GM23338 (cell line): ENCODE measurements at regions not wholly inside any gene's neighbourhood (a gene's known extent, or its start where the extent isn't known, plus 50 kb on each side); places are given as distances from the start of the nearest gene placed in this dataset.

Experiments
- ATAC-seq: fragments of 200-7000 bp; cut with Tn5 transposase; 3 replicates; pipeline ENCODE4 v1.9.1; 2020
- DNase-seq: peaks from one replicate; pipeline ENCODE4 v3.0.0-alpha.2; 2015; ENCODE audit warnings: low spot score
- H2AFZ ChIP-seq: fragments of 200-600 bp; sonication (generic); 2 replicates; pipeline ENCODE4 v1.8.0; 2016; ENCODE audit warnings: antibody characterized with exemption, mild to moderate bottlenecking, moderate library complexity
- H3F3A ChIP-seq: fragments of 200-600 bp; sonication (generic); replicated peaks from 2 replicates; pipeline ENCODE4 v1.8.0; 2017; ENCODE audit warnings: antibody characterized with exemption, mixed run types, low read depth
- H3K27ac ChIP-seq: fragments of 200-600 bp; sonication (generic); 2 replicates; pipeline ENCODE4 v1.6.1; 2016; ENCODE audit warnings: low read depth
- H3K27me3 ChIP-seq: fragments of 200-600 bp; sonication (generic); 2 replicates; pipeline ENCODE4 v1.8.0; 2016; ENCODE audit warnings: mild to moderate bottlenecking, mixed run types, moderate library complexity; ENCODE audit not compliant: insufficient read depth
- H3K36me3 ChIP-seq: fragments of 200-600 bp; sonication (generic); 2 replicates; pipeline ENCODE4 v1.8.0; 2016; ENCODE audit warnings: mild to moderate bottlenecking; ENCODE audit not compliant: insufficient read depth
- H3K4me1 ChIP-seq: fragments of 200-600 bp; sonication (generic); 2 replicates; pipeline ENCODE4 v1.8.0; 2016; ENCODE audit warnings: mild to moderate bottlenecking, moderate library complexity; ENCODE audit not compliant: insufficient read depth
- H3K4me2 ChIP-seq: fragments of 200-600 bp; sonication (generic); 2 replicates; pipeline ENCODE4 v1.7.1; 2017; ENCODE audit warnings: mixed run types
- H3K4me3 ChIP-seq: fragments of 200-600 bp; sonication (generic); 2 replicates; pipeline ENCODE4 v1.6.1; 2016; ENCODE audit warnings: mixed run types
- H3K79me2 ChIP-seq: fragments of 200-600 bp; sonication (generic); replicated peaks from 2 replicates; pipeline ENCODE4 v1.8.0; 2017; ENCODE audit warnings: mild to moderate bottlenecking; ENCODE audit not compliant: insufficient read depth
- H3K9me2 ChIP-seq: fragments of 200-600 bp; sonication (generic); 2 replicates; pipeline ENCODE4 v1.8.0; 2017; ENCODE audit not compliant: insufficient read depth
- H4K20me1 ChIP-seq: fragments of 200-600 bp; sonication (generic); replicated peaks from 2 replicates; pipeline ENCODE4 v1.8.0; 2017; ENCODE audit warnings: mild to moderate bottlenecking; ENCODE audit not compliant: insufficient read depth
- H3K27ac Mint-ChIP-seq: 2 replicates; pipeline ENCODE4 v1.8.0; 2020; ENCODE audit warnings: inconsistent platforms, mild to moderate bottlenecking, moderate library complexity, mixed read lengths
- H3K27me3 Mint-ChIP-seq: 3 replicates; pipeline ENCODE4 v1.8.0; 2022; ENCODE audit warnings: low read depth, mild to moderate bottlenecking, moderate library complexity, mixed read lengths, inconsistent platforms; ENCODE audit not compliant: insufficient read depth, poor library complexity
- H3K36me3 Mint-ChIP-seq: 3 replicates; pipeline ENCODE4 v1.8.0; 2021; ENCODE audit warnings: low read depth, mild to moderate bottlenecking, inconsistent platforms, moderate library complexity, mixed read lengths
- H3K4me1 Mint-ChIP-seq: 3 replicates; pipeline ENCODE4 v1.8.0; 2020; ENCODE audit warnings: mild to moderate bottlenecking, inconsistent platforms, mixed read lengths
- H3K4me3 Mint-ChIP-seq: 3 replicates; pipeline ENCODE4 v1.8.0; 2021; ENCODE audit warnings: moderate library complexity, mild to moderate bottlenecking, inconsistent platforms, mixed read lengths
- H3K9me3 Mint-ChIP-seq: 3 replicates; pipeline ENCODE4 v1.8.0; 2020; ENCODE audit warnings: moderate library complexity, mild to moderate bottlenecking, inconsistent platforms, mixed read lengths
- CREB1 ChIP-seq: fragments of 250-450 bp; sonication (Bioruptor Pico); IDR thresholded peaks from 2 replicates; pipeline ENCODE4 v1.5.0; 2020; ENCODE audit warnings: low read depth, mild to moderate bottlenecking, moderate library complexity
- CTCF ChIP-seq, 2 experiments: fragments of 200-600 bp in 1 of 2; sonication (generic) in 1 of 2; conservative IDR thresholded peaks; 2 replicates each; pipeline versions ENCODE4 v1.5.1 to v1.6.1; 2016 to 2017; ENCODE audit warnings: antibody characterized with exemption in 2 of 2, low read depth in 2 of 2, mild to moderate bottlenecking in 2 of 2, moderate library complexity in 1 of 2
- ETS1 ChIP-seq: IDR thresholded peaks from 2 replicates; pipeline ENCODE4 v1.6.1; 2016; ENCODE audit warnings: antibody characterized with exemption
- EZH2 ChIP-seq: fragments of 200-600 bp; sonication (generic); IDR thresholded peaks from one replicate; pipeline ENCODE4 v1.8.0; 2017; ENCODE audit warnings: antibody characterized with exemption, mild to moderate bottlenecking, low read depth; ENCODE audit not compliant: unreplicated experiment
- EZH2phosphoT487 ChIP-seq: fragments of 200-600 bp; sonication (generic); IDR thresholded peaks from one replicate; pipeline ENCODE4 v1.8.1; 2018; ENCODE audit warnings: antibody characterized with exemption; ENCODE audit not compliant: unreplicated experiment
- JUNB ChIP-seq: IDR thresholded peaks from one replicate; pipeline ENCODE4 v1.6.1; 2016; ENCODE audit warnings: antibody characterized with exemption; ENCODE audit not compliant: unreplicated experiment
- NANOG ChIP-seq: IDR thresholded peaks from 2 replicates; pipeline ENCODE4 v1.6.1; 2016; ENCODE audit warnings: antibody characterized with exemption, borderline replicate concordance
- POLR2AphosphoS5 ChIP-seq: IDR thresholded peaks from 2 replicates; pipeline ENCODE4 v1.6.1; 2016; ENCODE audit warnings: antibody characterized with exemption, low read depth
- REST ChIP-seq: IDR thresholded peaks from one replicate; pipeline ENCODE4 v1.6.1; 2018; ENCODE audit warnings: antibody characterized with exemption; ENCODE audit not compliant: unreplicated experiment
- STAT1 ChIP-seq: IDR thresholded peaks from one replicate; pipeline ENCODE4 v1.6.1; 2016; ENCODE audit warnings: antibody characterized with exemption; ENCODE audit not compliant: unreplicated experiment
- ZNF114 ChIP-seq: fragments of 250-450 bp; sonication (Bioruptor Pico); IDR thresholded peaks from 2 replicates; pipeline ENCODE4 v1.5.0; 2020; ENCODE audit warnings: mild to moderate bottlenecking, moderate library complexity
- ZNF331 ChIP-seq: fragments of 250-450 bp; sonication (Bioruptor Pico); IDR thresholded peaks from 2 replicates; pipeline ENCODE4 v1.5.0; 2020; ENCODE audit warnings: low read depth, mild to moderate bottlenecking, moderate library complexity
- ZNF462 ChIP-seq: fragments of 250-450 bp; sonication (Bioruptor Pico); IDR thresholded peaks from 2 replicates; pipeline ENCODE4 v1.5.0; 2020; ENCODE audit warnings: mild to moderate bottlenecking, moderate library complexity

GRCh38 chrX:11970578-11971359, 167.5 kb upstream of the FRMPD4 start:
- no peaks in the 10 kb centered on the region for H3K4me1 ChIP-seq
- TF ChIP-seq STAT1 (no peak), CTCF (conservative IDR thresholded peaks at IDR 0.05; ENCODE audit: low read depth in 2 of 2) (no peak), ZNF462 (CRISPR knock-in tag) (no peak), REST (no peak), ZNF331 (CRISPR knock-in tag) (no peak), POLR2AphosphoS5 (no peak), CREB1 (no peak), NANOG (no peak), EZH2 (no peak), JUNB (no peak), ZNF114 (CRISPR knock-in tag) (no peak), ETS1 (no peak), EZH2phosphoT487 (no peak)
- no peak for ATAC-seq
- H2AFZ ChIP-seq, result no peak overlapping the region
- H3K27me3 ChIP-seq, result no peaks in the 10 kb centered on the region
- no peaks in the 10 kb centered on the region for H3K36me3 ChIP-seq
- H3K79me2 ChIP-seq, result no peaks in the 10 kb centered on the region
- H3K9me2 ChIP-seq, result no peaks in the 10 kb centered on the region
- no peak for DNase-seq
- H4K20me1 ChIP-seq, result no peaks in the 10 kb centered on the region
- Mint-ChIP-seq H3K4me1 (no peaks in the 10 kb centered on the region), H3K36me3 (no peaks in the 10 kb centered on the region), H3K27ac (no peak overlapping the region), H3K9me3 (no peaks in the 10 kb centered on the region), H3K4me3 (no peak overlapping the region), H3K27me3 (no peaks in the 10 kb centered on the region)
- H3K4me2 ChIP-seq, result no peak overlapping the region
- no peak overlapping the region for H3K4me3 ChIP-seq
- no peaks in the 10 kb centered on the region for H3F3A ChIP-seq
- no peak overlapping the region for H3K27ac ChIP-seq
